ENCODE measurements at regions not wholly inside any gene's neighbourhood (a gene's known extent, or its start where the extent isn't known, plus 50 kb on each side); places are given as distances from the start of the nearest gene placed in this dataset.

DNA sequence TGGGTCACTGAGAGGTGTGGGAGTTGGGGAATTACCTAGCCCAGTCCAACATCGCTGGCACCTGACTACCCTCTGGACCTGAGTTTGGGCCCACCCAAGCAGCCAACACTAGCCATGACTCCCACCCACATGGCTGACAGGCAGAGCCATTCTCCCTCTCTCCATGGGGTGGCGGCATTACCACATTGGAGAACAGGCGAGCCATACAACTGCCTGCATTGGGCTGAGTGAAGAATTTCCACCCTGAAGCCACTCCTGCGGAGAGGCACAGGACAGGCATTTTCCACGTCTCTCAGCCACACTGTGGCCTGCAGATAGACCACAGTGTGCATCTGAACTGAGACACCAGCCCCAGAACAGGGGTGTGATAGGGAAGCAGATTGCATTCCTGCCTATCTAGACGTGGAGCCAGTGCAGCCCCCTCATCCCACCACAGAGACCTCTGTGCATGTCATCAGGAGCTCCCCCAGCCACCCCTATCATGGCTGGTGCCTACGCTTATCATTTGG lies 58.2 kb upstream of the ANTXRL start:
- peak; percentile 62 for DNase-seq (ENCODE audit: low spot score)

DNA sequence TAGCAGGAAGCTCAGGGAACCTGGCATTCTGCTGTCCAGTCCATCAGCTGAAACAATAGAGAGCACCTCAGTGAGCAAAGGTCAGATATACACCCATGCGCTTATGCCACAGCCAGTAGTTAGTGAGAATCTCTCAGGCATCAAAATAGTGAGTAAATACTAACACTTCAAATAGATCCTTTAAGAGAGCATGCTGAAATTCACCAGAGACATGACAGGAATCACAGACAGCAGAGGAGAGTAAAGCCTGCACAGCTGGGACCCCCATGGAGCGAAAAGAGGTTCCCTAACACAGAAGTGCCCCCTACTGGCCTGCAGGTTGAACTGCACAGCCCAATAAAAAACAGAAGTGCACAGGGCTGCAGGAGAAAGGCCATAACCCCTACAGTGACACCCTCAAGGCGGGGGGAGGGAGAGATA lies 57.6 kb upstream of the ANTXRL start:
- DNase-seq (ENCODE audit: low spot score), result peak; percentile 40

GRCh38 chr10:46230615-46231014 lies 56.2 kb upstream of the ANTXRL start:
- DNase-seq (ENCODE audit: low spot score), result no peak

GRCh38 chr10:46231087-46231486 lies 55.7 kb upstream of the ANTXRL start:
- no peak for DNase-seq (ENCODE audit: low spot score)

DNA sequence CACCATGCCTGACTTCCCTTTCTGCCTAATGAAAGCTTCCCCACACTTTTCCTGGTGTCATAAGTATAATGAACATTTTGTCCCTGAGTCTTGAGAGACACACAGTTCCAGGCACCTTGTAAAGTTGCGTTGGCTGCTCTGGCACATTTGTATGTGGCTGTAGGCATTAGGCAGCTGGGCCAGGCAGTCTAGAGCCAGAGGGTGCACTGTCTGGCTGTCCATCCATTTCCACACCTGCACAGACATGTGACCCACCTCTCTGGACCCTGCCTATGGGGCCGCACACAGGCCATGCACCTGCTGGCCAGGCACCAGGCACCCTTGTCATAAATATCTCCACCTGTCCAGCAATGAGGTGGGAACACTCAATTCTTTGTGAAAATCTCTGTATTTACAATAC lies 54.7 kb upstream of the ANTXRL start:
- no peak for DNase-seq (ENCODE audit: low spot score)

DNA sequence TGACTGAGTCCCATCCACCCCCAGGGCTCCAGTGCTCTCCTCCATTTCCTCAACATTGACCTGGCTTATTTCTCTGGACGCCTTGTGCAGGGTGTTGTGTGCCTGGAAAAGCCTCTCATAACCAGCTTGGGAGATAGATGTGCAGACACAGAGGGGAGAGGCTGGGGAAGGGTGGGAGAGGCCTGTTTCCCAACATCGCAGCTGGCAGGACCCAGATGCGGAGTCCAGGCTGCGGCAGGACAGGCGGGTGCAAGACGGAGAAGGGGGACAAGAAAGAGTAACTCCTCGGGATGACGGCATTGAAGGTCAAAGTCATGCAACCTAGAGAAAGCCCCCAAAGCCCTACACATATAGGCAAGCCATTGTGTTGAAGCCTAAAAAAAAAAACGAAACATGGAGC lies 54.1 kb upstream of the ANTXRL start:
- DNase-seq (ENCODE audit: low spot score), result no peak

- DNase-seq (ENCODE audit: low spot score), result no peak
These were observed 53.6 kb upstream of the ANTXRL start for GRCh38 chr10:46233181-46233580.

DNA sequence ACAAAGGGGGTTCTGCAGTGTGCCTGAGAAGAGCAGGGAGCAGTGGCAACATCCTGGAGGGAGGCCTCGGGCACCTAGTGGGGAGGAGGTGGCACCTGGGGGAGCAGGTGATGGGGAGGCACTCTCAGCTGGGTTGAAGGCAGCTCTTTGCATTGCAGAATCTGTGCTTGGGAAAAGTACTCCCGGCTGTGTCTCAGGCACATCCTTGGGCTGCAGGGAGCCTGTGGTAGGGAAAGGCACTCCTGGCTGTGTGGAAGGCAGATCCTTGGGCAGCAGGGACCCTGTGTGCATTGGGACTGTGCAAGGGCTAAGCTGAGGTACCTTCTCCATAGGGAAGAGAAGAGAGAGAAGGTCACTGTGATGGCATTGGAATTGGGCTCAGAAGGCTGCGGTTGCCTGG lies 52.8 kb upstream of the ANTXRL start:
- DNase-seq (ENCODE audit: low spot score), result no peak

DNA sequence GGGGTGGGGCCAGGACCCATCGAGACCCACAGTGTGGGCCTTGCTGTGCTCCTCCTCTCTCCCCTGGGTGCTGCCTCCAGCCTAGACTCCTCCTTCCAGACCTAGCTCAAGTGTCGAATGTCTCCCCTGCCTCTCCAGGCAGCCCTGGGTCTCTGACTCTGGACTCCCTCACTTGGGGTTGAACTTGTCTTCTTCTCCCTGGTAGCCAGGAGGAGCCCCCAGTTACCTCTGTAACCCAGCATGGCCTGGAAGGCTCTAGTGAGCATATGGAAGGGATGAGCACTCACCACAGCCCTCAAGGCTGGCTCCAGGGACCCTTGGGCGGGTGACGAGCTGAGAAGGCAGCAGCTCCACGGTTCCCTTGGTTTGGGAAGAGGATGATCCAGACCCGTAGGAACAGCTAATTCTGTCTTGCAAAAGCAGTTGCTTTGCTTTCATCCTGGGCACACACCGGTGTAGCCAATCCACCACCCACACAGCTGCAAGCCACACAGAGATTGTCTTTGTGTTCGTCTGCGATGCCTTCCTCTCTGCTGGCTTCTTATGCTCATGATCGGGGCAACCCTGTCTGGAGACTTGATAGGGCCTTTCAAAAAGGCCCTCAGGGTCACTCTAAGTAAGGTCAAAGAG lies 52.3 kb upstream of the ANTXRL start:
- no peak for DNase-seq (ENCODE audit: low spot score)

- DNase-seq (ENCODE audit: low spot score), result no peak
These were observed 50.9 kb upstream of the ANTXRL start for GRCh38 chr10:46235705-46236545.

DNA sequence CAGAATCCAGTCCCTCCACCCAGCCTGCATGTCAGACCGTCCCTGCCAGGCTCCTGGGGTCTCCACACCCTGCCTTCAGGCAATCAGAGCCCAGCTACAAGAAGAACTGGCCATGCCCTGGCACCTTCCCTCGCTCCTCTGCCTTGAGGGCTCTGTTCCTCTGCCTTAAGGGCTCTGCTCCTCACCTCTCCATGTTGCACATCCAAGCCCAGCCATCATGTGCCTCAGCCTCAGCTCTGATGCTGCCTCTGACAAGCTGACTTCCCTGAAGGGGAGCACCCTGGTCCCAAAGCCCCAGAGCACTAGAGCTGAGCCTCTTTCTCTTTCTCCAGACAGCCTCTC lies 50.3 kb upstream of the ANTXRL start:
- no peak for DNase-seq (ENCODE audit: low spot score)

- no peak for DNase-seq (ENCODE audit: low spot score)
These were observed 49.7 kb upstream of the ANTXRL start for GRCh38 chr10:46236941-46237681.
